OCI-LY7 (cell line): ENCODE measurements at regions not wholly inside any gene's neighbourhood (a gene's known extent, or its start where the extent isn't known, plus 50 kb on each side); places are given as distances from the start of the nearest gene placed in this dataset.

Experiments used
- BruUV-seq: library from RNA; stranded (reverse); fragments of 400-500 nt; replicated peaks from 2 replicates; lab custom pipeline; 2021; lab: Mats Ljungman, UMichigan
- CTCF ChIA-PET: fragments of 300-600 bp; sonication (Branson Sonifier 250); formaldehyde crosslinking; loops from one replicate; lab custom pipeline; 2022; ENCODE audit warnings: antibody characterized with exemption; ENCODE audit not compliant: unreplicated experiment; lab: Charles Lee
- POLR2A ChIA-PET: fragments of 300-600 bp; sonication (Branson Sonifier 250); formaldehyde crosslinking; loops from one replicate; lab custom pipeline; 2022; ENCODE audit warnings: antibody characterized with exemption; lab: Charles Lee
- DNase-seq: peaks from one replicate; pipeline ENCODE4 v3.0.0-alpha.2; 2015; ENCODE audit warnings: low spot score
- H2AFZ ChIP-seq: fragments of 200-600 bp; sonication (generic), shearing (Covaris generic); 2 replicates; pipeline ENCODE4 v1.6.1; 2014; ENCODE audit warnings: mild to moderate bottlenecking, antibody characterized with exemption, low read length, moderate library complexity
- H3K27ac ChIP-seq: fragments of 200-600 bp; sonication (generic); 2 replicates; pipeline ENCODE4 v1.5.1; 2014; ENCODE audit warnings: mixed run types, low read depth, mild to moderate bottlenecking, moderate library complexity, low read length, inconsistent platforms; ENCODE audit not compliant: poor library complexity, severe bottlenecking
- H3K36me3 ChIP-seq: fragments of 200-600 bp; sonication (generic); 2 replicates; pipeline ENCODE4 v1.6.1; 2014; ENCODE audit warnings: mild to moderate bottlenecking, antibody characterized with exemption, low read length, moderate library complexity, mixed read lengths; ENCODE audit not compliant: insufficient read depth
- H3K4me1 ChIP-seq: fragments of 200-600 bp; sonication (generic); 2 replicates; pipeline ENCODE4 v1.5.1; 2014; ENCODE audit warnings: mild to moderate bottlenecking, low read length; ENCODE audit not compliant: insufficient read depth, poor library complexity, severe bottlenecking
- H3K4me2 ChIP-seq: fragments of 200-600 bp; sonication (generic); 2 replicates; pipeline ENCODE4 v1.6.1; 2014; ENCODE audit warnings: mild to moderate bottlenecking, low read length
- H3K4me3 ChIP-seq: fragments of 200-600 bp; sonication (generic); 2 replicates; pipeline ENCODE4 v1.5.1; 2014; ENCODE audit warnings: mild to moderate bottlenecking, low read depth, low read length; ENCODE audit not compliant: poor library complexity, severe bottlenecking
- H3K79me2 ChIP-seq: fragments of 200-600 bp; sonication (generic); 2 replicates; pipeline ENCODE4 v1.6.1; 2016; ENCODE audit warnings: low read depth, mild to moderate bottlenecking, low read length, moderate library complexity, mixed read lengths; ENCODE audit not compliant: insufficient read depth
- H3K9me2 ChIP-seq: fragments of 200-600 bp; sonication (generic); 2 replicates; pipeline ENCODE4 v1.6.1; 2016; ENCODE audit warnings: mild to moderate bottlenecking, low read length, mixed read lengths; ENCODE audit not compliant: insufficient read depth
- H3K9me3 ChIP-seq: fragments of 200-600 bp; sonication (generic); 2 replicates; pipeline ENCODE4 v1.6.1; 2014; ENCODE audit warnings: mild to moderate bottlenecking, mixed run types, low read length, mixed read lengths
- H4K20me1 ChIP-seq: fragments of 200-600 bp; sonication (generic); 2 replicates; pipeline ENCODE4 v1.6.1; 2014; ENCODE audit warnings: mild to moderate bottlenecking, antibody characterized with exemption, low read length, moderate library complexity, mixed read lengths; ENCODE audit not compliant: insufficient read depth
- CTCF ChIP-seq: fragments of 200-600 bp; sonication (generic); conservative IDR thresholded peaks from 2 replicates; pipeline ENCODE4 v1.5.1; 2014; ENCODE audit warnings: mild to moderate bottlenecking, antibody characterized with exemption, low read length, moderate library complexity, mixed read lengths
- EZH2phosphoT487 ChIP-seq: fragments of 200-600 bp; sonication (generic); IDR thresholded peaks from 2 replicates; pipeline ENCODE4 v1.6.1; 2018; ENCODE audit warnings: low read depth, borderline replicate concordance, mild to moderate bottlenecking, mixed run types, antibody characterized with exemption, low read length, moderate library complexity, mixed read lengths
- intact Hi-C: fragments of 100-400 bp; cut with micrococcal nuclease; formaldehyde crosslinking; loops from one replicate; pipeline ENCODE4 v1.10.0; 2022; ENCODE audit not compliant: unreplicated experiment

GRCh38 chr19:28169168-28169887 is 1043.6 kb downstream of the UQCRFS1 start:
- H3K9me3 ChIP-seq = no peaks in the 10 kb centered on the region

GRCh38 chr19:28168557-28168956 is 1044.4 kb downstream of the UQCRFS1 start:
- Histone ChIP-seq H3K79me2 (no peaks in the 10 kb centered on the region), H3K4me2 (no peak overlapping the region), H3K4me3 (no peak overlapping the region), H3K9me2 (no peaks in the 10 kb centered on the region), H3K4me1 (no peaks in the 10 kb centered on the region), H2AFZ (no peak overlapping the region), H3K36me3 (no peaks in the 10 kb centered on the region), H3K9me3 (no peaks in the 10 kb centered on the region), H3K27ac (no peak overlapping the region), H4K20me1 (no peaks in the 10 kb centered on the region)
- DNase-seq = no peak
- CTCF ChIA-PET = interaction anchor here (0.5 kb wide), 1 partner anchor 91 kb away, joined by 3 read pairs; no protein-coding TSS in a partner anchor
- BruUV-seq = no TSS peak
- TF ChIP-seq CTCF = no peak
- no peak for TF ChIP-seq EZH2phosphoT487
- POLR2A ChIA-PET = no interaction called here
- intact Hi-C loops = no loop called here

More at GRCh38 chr19:28169168-28169887, 1043.6 kb downstream of the UQCRFS1 start:
- no TSS peak for BruUV-seq
- no peak overlapping the region for H2AFZ ChIP-seq
- TF ChIP-seq EZH2phosphoT487 = no peak
- no peak for TF ChIP-seq CTCF
- H3K27ac ChIP-seq = no peak overlapping the region
- no peak overlapping the region for H3K4me2 ChIP-seq
- H3K79me2 ChIP-seq = no peaks in the 10 kb centered on the region
- ChIA-PET CTCF (interaction anchor here (0.5 kb wide), 1 partner anchor 1675 kb away, joined by 6 read pairs; no protein-coding TSS in a partner anchor), POLR2A (no interaction called here)
- H4K20me1 ChIP-seq = no peaks in the 10 kb centered on the region
- no peaks in the 10 kb centered on the region for H3K4me1 ChIP-seq
- no peaks in the 10 kb centered on the region for H3K9me2 ChIP-seq
- H3K36me3 ChIP-seq = no peaks in the 10 kb centered on the region
- no peak for DNase-seq
- H3K4me3 ChIP-seq = no peak overlapping the region
- intact Hi-C loops = no loop called here

GRCh38 chr19:28166025-28166424 is 1046.9 kb downstream of the UQCRFS1 start:
- no peak for DNase-seq
- Histone ChIP-seq H4K20me1 (no peaks in the 10 kb centered on the region), H3K4me2 (no peak overlapping the region), H3K79me2 (no peaks in the 10 kb centered on the region), H3K9me2 (no peaks in the 10 kb centered on the region), H3K27ac (no peak overlapping the region), H3K4me3 (no peak overlapping the region), H3K36me3 (no peaks in the 10 kb centered on the region), H3K4me1 (no peaks in the 10 kb centered on the region), H3K9me3 (no peaks in the 10 kb centered on the region), H2AFZ (no peak overlapping the region)
- ChIA-PET POLR2A (no interaction called here), CTCF (no interaction called here)
- TF ChIP-seq CTCF = no peak
- no TSS peak for BruUV-seq
- intact Hi-C loops = no loop called here
